BE2C (cell line): ENCODE measurements at regions not wholly inside any gene's neighbourhood (a gene's known extent, or its start where the extent isn't known, plus 50 kb on each side); places are given as distances from the start of the nearest gene placed in this dataset.

Source experiments
- DNase-seq: peaks from one replicate; pipeline ENCODE4 v3.0.0-alpha.2; 2020
- H3K27me3 ChIP-seq: fragments of 250-450 bp; sonication (Bioruptor Pico); 2 replicates; pipeline ENCODE4 v1.5.1; 2020; ENCODE audit warnings: mild to moderate bottlenecking
- H3K36me3 ChIP-seq: fragments of 250-450 bp; sonication (Bioruptor Pico); 2 replicates; pipeline ENCODE4 v1.5.1; 2020; ENCODE audit warnings: mild to moderate bottlenecking
- H3K4me1 ChIP-seq: fragments of 250-450 bp; sonication (Bioruptor Pico); 2 replicates; pipeline ENCODE4 v1.5.1; 2020
- H3K4me3 ChIP-seq: 2 replicates; pipeline ENCODE4 v1.5.1; 2011; ENCODE audit warnings: low read depth, low read length
- H3K9me3 ChIP-seq: fragments of 250-450 bp; sonication (Bioruptor Pico); 2 replicates; pipeline ENCODE4 v1.5.1; 2020
- TF ChIP-seq, protein P1 (sequence below): IDR thresholded peaks from 2 replicates; pipeline ENCODE4 v1.5.1; 2012; ENCODE audit warnings: mild to moderate bottlenecking, low read depth, low read length

DNA sequence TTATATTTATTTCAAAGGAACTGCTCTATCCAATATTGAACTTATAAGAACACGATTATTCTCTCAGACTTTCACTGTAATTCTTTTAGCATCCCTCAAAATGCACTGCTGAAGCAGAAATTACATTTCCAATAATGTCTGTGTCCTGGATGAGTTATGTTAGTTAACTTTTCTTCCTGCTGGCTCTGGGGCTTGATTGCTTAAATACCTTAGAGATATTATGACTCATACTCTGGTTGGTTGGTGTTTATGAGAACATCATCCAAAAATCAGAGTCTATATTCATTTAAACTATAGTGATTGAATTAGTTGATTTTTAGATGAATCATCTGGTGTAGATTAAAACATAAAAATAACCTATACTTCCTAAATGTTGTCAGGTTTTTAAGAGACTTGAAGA is 246.3 kb upstream of the VWC2 start:
- Histone ChIP-seq H3K27me3 (no peaks in the 10 kb centered on the region), H3K36me3 (no peaks in the 10 kb centered on the region), H3K9me3 (no peaks in the 10 kb centered on the region), H3K4me3 (no peak overlapping the region), H3K4me1 (no peaks in the 10 kb centered on the region)
- DNase-seq: no peak
- TF ChIP-seq, protein P1, sequence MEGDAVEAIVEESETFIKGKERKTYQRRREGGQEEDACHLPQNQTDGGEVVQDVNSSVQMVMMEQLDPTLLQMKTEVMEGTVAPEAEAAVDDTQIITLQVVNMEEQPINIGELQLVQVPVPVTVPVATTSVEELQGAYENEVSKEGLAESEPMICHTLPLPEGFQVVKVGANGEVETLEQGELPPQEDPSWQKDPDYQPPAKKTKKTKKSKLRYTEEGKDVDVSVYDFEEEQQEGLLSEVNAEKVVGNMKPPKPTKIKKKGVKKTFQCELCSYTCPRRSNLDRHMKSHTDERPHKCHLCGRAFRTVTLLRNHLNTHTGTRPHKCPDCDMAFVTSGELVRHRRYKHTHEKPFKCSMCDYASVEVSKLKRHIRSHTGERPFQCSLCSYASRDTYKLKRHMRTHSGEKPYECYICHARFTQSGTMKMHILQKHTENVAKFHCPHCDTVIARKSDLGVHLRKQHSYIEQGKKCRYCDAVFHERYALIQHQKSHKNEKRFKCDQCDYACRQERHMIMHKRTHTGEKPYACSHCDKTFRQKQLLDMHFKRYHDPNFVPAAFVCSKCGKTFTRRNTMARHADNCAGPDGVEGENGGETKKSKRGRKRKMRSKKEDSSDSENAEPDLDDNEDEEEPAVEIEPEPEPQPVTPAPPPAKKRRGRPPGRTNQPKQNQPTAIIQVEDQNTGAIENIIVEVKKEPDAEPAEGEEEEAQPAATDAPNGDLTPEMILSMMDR: no peak

DNA sequence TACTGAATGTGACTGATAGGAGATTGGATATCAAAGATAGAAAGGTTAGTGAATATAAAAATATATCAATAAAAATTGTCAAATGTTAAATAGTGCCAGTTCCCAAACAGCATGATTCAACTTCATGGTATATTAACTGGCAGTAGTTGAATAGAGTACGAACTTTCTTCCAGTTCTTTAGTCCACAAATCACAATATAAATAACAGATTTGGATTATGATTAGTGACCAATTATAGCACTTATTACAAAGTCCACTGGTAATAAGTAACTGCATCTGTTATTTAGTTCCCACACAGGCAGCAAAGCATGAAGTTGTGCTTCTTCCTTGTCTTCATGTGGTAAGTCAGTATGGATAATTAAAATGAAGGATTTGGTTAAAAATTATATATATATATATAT is 243.0 kb upstream of the VWC2 start:
- H3K27me3 ChIP-seq: no peaks in the 10 kb centered on the region
- no peak for DNase-seq

DNA sequence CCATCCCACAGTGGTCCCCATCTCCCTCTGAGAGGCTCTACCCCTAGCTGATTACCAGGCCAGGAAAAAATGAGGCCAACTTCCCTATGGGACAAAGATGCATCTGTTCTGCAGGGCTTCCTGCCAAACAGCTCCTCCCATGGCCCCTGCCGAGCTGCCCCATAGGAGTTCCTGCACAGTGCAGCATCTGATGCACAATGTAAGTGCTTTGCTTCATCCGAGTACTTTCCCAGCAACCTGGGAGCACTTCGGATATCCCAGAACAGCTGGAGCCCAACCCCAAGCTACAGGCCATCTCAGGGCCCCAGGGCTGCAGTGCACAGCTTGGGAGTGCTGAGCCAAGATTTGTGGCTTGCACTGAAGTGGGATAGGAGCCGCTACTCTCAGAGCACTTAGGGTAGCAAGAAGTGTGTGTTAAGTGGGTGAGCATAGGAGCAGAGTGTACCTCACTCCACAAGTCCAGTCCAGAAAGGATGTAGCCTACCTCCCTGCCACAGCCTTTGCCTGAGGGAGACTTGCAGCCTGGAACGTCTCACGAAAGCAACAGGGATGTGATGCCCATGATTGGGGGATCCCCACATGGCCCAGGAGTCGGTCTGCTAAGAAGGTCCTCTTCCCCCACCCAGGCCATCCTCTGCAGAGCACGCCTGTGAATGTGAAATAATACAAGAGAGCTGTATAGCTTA is 209.6 kb upstream of the VWC2 start:
- Histone ChIP-seq H3K4me1 (no peaks in the 10 kb centered on the region), H3K27me3 (no peaks in the 10 kb centered on the region), H3K9me3 (no peaks in the 10 kb centered on the region), H3K4me3 (no peak overlapping the region), H3K36me3 (no peaks in the 10 kb centered on the region)
- TF ChIP-seq, protein P1: no peak
- DNase-seq: no peak

More for the DNA sequence above, 243.0 kb upstream of the VWC2 start:
- no peaks in the 10 kb centered on the region for H3K4me1 ChIP-seq
- TF ChIP-seq, protein P1: no peak
- H3K36me3 ChIP-seq: no peaks in the 10 kb centered on the region
- H3K9me3 ChIP-seq: no peaks in the 10 kb centered on the region
- H3K4me3 ChIP-seq: no peak overlapping the region

DNA sequence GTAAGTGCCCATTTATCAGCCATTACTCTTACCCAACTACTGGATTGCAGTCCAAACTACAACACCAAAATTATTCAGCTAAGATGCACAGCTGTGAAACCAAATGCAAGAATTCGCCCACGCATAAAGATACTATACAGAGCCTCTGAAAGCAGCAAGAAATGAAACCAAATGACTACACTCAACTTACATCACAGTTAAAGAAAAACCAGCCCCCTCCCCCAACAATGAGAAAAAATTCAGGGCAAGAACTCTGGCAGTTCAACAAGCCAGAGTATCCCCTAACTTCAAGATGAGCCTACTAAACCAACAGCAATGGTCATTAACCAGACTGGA is 209.1 kb upstream of the VWC2 start:
- no peaks in the 10 kb centered on the region for H3K9me3 ChIP-seq
- no peak for DNase-seq
- TF ChIP-seq, protein P1: no peak

DNA sequence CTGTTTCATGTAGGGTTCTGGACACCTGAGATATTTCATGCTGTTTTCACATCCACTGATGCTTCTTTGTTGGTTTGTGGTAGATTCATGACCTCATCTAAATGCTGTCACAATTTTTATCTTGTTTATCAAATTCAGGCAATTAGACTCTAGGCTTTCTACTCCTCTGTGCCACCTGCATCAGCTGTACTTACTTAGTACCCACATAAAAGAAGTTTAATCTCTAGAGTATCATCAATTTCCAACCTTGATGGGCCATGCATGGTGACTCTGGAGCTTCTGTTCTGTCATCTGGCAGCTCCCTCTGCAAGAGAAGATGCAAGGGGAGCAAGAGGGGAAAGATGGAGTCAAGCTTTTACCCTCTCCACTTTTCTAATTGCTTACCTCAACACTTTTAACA is 195.9 kb upstream of the VWC2 start:
- no peak overlapping the region for H3K4me3 ChIP-seq
- H3K36me3 ChIP-seq: no peaks in the 10 kb centered on the region
- H3K4me1 ChIP-seq: no peaks in the 10 kb centered on the region
- H3K27me3 ChIP-seq: no peaks in the 10 kb centered on the region
- no peak for DNase-seq
- TF ChIP-seq, protein P1: no peak
- H3K9me3 ChIP-seq: no peaks in the 10 kb centered on the region

More for the DNA sequence above, 209.1 kb upstream of the VWC2 start:
- H3K27me3 ChIP-seq: no peaks in the 10 kb centered on the region
- H3K4me3 ChIP-seq: no peak overlapping the region
- H3K4me1 ChIP-seq: no peaks in the 10 kb centered on the region
- H3K36me3 ChIP-seq: no peaks in the 10 kb centered on the region

DNA sequence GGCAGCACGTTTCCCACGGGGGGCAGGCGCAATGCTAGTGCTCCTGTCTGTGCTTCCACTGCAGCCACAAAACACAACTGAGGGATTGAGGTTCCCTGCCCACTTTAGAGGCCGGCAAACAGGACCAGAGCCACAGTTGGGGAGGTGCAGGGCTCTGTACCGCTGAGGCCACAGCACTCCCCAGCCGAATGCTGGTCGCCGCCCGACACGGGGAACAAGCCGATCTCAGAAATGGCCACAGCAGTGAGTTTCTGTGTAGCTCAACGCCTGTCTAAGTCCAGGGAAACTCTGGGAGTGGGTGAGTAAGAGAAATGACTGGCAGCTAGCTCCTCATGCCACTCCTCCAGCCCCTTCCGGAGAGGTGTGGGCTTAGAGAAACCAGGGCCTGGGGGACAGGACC is 194.0 kb upstream of the VWC2 start:
- H3K36me3 ChIP-seq: no peaks in the 10 kb centered on the region
- H3K9me3 ChIP-seq: no peaks in the 10 kb centered on the region
- H3K27me3 ChIP-seq: no peaks in the 10 kb centered on the region
- no peak for DNase-seq
- no peak overlapping the region for H3K4me3 ChIP-seq
- TF ChIP-seq, protein P1: no peak
- H3K4me1 ChIP-seq: no peaks in the 10 kb centered on the region
